ENCODE measurements at regions not wholly inside any gene's neighbourhood (a gene's known extent, or its start where the extent isn't known, plus 50 kb on each side); places are given as distances from the start of the nearest gene placed in this dataset.

DNA sequence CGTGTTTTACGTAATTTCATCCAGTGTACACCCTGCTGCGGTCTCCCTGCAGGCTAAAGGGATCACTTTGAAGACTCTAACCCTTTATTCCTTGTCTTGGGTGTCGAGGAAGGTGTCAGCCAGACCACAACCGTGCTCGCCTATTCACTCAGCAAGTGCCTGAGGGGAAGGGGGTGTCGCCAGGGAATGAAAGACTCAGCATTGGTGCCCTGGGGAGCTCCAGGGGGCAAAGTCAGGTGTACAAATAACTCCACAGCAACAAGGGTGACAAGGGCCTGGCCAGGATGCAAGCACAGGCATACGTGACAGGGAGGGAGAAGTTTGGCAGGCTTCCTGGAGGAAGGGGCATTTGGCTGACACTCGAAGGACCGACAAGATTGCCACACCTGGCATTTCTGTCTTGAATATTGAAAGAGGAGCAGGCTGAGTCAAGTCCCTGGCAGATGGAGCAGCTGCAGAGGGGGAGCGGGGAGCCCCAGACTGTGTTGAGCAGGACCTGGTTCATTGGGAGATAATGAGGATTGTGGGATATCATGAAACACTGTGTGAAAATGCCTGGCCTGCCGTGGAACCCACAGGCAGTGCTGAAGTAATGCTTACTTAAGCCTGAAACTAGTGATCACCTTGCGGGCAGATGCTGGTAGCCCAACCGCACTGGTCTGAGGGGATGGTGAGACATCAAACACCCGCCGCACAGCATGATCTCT lies 93.9 kb downstream of the RHOB start:
- no peaks in the 10 kb centered on the region for H3K9me3 Mint-ChIP-seq
- H3K27ac Mint-ChIP-seq, result no peak overlapping the region
- H3K4me1 Mint-ChIP-seq, result no peaks in the 10 kb centered on the region
- ATAC-seq (ENCODE audit: low read depth), result no peak
- DNase-seq (ENCODE audit: low spot score in 2 of 2), result no peak
- peaks cover 5% of the 10 kb centered on the region for H3K27me3 Mint-ChIP-seq
- no peak overlapping the region for H3K4me3 Mint-ChIP-seq
- no peaks in the 10 kb centered on the region for H3K36me3 Mint-ChIP-seq

DNA sequence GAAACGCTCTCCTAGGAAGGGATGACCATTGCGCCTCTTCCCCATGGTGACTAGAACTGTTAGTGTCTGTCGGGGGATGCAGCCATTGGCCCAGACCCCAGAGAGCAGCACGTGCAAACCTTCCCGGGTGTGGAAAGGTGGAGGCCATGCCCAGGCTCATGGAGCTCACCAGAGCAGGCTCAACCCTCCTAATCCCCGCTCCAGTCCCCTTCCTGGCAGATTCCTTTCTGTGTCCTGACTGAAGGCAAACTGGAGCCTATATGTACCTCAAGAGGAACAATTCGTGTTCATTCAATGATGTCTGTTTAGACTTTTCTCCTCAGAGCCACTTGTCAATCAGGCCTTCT lies 94.4 kb downstream of the RHOB start:
- DNase-seq (ENCODE audit: low spot score in 2 of 2), result no peak
- Mint-ChIP-seq H3K36me3 (no peaks in the 10 kb centered on the region), H3K4me1 (no peaks in the 10 kb centered on the region), H3K27me3 (peaks cover 5% of the 10 kb centered on the region), H3K9me3 (no peaks in the 10 kb centered on the region), H3K27ac (no peak overlapping the region), H3K4me3 (no peak overlapping the region)
- ATAC-seq (ENCODE audit: low read depth), result no peak

DNA sequence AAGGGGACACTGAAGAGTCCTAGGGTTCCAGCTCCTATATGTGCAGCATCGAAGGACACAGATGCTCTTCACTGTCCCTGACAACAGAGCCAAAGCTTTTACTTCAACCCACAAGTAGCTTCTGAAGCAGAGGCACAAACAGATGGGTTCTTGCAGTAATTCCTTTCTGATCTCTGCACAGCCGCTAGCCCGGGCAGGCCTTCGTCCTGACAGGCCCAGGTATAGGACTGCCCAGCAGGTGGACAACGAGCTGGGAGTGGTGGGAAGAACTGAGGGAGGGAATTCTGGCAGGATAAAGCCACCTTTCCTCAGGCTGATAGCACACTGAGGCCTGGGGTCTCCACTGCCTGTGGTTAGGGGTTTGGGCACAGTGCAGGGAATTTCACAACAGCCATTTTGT lies 94.8 kb downstream of the RHOB start:
- ATAC-seq (ENCODE audit: low read depth) (no peak), DNase-seq (ENCODE audit: low spot score in 2 of 2) (no peak)
- Mint-ChIP-seq H3K9me3 (no peaks in the 10 kb centered on the region), H3K4me3 (no peak overlapping the region), H3K4me1 (no peaks in the 10 kb centered on the region), H3K36me3 (no peaks in the 10 kb centered on the region), H3K27ac (no peak overlapping the region), H3K27me3 (peaks cover 9% of the 10 kb centered on the region)

DNA sequence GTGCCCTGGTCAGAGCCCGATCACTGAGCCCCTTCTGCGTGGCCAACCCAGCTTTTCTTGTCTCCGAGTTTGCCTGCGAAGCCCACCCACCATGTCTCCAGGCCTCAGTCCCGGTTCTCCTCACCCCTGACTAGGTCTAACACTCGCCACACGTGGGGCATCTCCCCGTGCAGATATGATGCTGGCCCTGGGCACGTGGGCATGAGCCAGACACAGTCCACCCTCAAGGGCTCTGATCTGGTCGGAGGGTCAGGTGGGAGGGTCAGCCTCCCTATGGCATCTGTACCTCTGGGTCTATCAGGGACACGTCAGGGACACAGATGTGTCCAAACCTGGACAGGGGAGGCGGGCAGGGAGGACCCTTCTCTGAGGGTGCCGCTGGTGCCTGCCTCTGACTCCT lies 95.4 kb downstream of the RHOB start:
- H3K4me1 Mint-ChIP-seq, result no peaks in the 10 kb centered on the region
- DNase-seq (ENCODE audit: low spot score in 2 of 2) (no peak), ATAC-seq (ENCODE audit: low read depth) (no peak)
- H3K4me3 Mint-ChIP-seq, result no peak overlapping the region
- no peak overlapping the region for H3K27ac Mint-ChIP-seq
- peaks cover 10% of the 10 kb centered on the region for H3K27me3 Mint-ChIP-seq
- H3K9me3 Mint-ChIP-seq, result no peaks in the 10 kb centered on the region
- no peaks in the 10 kb centered on the region for H3K36me3 Mint-ChIP-seq

DNA sequence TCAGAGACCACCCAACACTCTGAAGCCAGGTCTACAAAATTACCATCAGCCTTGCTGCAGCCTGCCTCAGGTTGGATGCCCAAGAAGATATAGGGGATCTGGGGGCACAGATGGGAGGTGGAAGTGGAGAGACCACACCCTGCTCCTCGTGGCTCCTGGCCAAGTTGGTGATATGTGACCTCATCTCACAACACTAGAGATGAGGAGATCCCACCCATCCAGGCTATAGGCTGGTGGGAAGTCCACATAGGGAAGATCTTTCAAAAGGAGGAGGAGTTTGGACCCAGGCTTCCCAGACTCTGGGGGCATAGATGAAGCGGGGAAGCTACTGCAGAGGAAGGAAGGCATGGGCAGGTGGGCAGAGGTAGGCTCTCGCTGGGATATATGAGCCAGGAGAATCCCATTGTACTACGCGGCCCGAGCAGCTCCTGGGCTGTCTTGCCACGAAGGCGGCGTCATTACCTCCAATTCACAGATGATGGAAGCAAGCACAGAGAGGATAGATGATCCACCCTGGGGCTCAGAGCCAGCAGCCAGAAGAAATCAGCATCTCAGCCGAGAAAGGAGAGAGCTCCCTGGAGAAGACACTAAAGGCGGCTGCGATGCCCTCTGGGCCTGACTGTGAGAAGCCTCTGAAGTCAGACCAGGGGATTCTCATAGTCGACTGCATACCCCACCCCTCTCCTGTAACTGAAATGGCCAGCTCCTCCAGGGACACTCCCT lies 96.0 kb downstream of the RHOB start:
- no peak for ATAC-seq (ENCODE audit: low read depth)
- Mint-ChIP-seq H3K27me3 (peaks cover 10% of the 10 kb centered on the region), H3K36me3 (no peaks in the 10 kb centered on the region), H3K4me1 (no peaks in the 10 kb centered on the region), H3K9me3 (no peaks in the 10 kb centered on the region), H3K27ac (no peak overlapping the region), H3K4me3 (no peak overlapping the region)
- no peak for DNase-seq (ENCODE audit: low spot score in 2 of 2)

DNA sequence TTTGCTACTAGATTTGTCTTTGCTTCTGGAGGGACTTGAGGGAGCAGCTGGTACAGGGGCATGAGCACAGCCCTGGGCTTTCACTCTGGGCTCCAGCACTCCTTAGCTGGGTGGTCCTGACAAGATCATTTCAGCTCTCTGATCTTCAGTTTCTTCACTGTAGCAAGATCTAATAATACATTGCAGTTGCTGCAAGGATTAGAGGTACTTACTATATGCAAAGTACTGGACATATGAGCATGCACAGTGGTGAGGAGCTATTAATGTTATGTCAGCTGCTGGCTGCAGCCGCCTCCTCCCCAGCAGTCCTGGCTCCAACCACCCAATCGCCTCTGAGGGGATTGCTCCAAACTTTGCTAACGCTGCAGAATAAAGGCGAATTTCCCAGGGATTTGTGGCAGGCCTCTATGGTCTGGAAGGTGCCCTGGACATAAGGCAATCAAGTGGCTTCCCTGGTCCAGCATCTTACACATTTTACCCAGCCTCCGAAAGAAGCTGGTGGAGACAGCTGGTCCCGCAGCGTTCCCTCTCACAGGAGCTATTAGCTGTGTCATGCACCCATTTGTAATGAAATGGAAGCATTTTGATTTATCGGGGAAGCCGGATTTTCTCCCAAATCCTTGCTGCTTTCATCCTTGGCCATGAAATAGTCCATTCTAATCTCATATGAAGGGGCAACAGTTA lies 96.7 kb downstream of the RHOB start:
- Mint-ChIP-seq H3K36me3 (no peaks in the 10 kb centered on the region), H3K4me3 (no peak overlapping the region), H3K4me1 (no peaks in the 10 kb centered on the region), H3K27me3 (peaks cover 10% of the 10 kb centered on the region), H3K9me3 (no peaks in the 10 kb centered on the region), H3K27ac (no peak overlapping the region)
- DNase-seq (ENCODE audit: low spot score in 2 of 2) (no peak), ATAC-seq (ENCODE audit: low read depth) (no peak)

DNA sequence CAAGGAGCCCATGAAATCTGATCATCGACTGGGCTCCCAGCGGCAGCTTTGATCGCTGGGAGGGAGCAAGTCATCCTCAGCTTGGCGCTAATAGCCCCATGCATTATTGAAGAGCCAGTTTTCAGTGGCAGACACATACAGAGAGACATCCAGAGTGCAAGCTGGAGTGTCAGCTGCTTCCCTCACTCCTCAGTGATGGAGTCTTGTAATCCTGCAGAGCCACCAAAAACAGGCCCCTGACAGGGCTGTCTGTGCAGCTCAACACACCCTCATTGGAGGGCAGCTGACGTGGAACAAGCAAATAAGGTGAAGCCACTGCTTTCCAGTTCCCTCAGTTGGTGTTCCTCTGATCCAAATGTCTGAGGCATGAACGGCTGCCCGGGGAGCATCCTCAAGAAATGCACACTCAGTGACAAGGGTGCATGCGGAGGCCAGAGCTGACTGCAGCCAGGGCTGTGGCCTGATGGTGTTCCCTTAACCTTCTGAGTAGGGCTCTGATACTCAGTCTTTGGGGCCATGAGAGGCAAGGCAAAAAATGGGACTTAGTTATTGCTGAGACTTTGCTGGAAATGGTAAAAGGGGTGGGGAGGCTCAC lies 97.4 kb downstream of the RHOB start:
- Mint-ChIP-seq H3K27me3 (peaks cover 8% of the 10 kb centered on the region), H3K4me1 (no peaks in the 10 kb centered on the region), H3K9me3 (no peaks in the 10 kb centered on the region), H3K27ac (no peak overlapping the region), H3K36me3 (no peaks in the 10 kb centered on the region), H3K4me3 (no peak overlapping the region)
- ATAC-seq (ENCODE audit: low read depth), result no peak
- DNase-seq (ENCODE audit: low spot score in 2 of 2), result no peak

DNA sequence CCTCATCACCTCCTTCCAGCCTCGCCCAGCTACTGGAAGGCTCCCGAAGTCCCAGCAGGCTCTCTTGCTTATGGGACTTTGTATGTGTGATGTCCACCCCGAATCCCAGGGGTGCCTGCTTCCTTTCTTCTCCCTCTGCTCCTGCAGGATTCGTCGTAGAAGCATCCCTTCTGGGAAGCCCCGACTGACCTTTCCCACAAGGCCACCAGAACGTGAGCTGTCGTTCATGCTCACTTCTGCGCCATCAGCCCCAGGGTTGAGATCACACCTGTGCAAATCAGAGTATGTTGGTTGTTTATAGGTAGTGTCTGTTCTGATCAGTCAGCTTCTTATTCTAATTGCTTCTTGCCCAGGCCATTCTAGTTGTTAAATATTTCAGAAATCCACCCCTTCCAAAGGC lies 101.8 kb downstream of the HS1BP3 start:
- no peaks in the 10 kb centered on the region for H3K4me1 Mint-ChIP-seq
- no peaks in the 10 kb centered on the region for H3K9me3 Mint-ChIP-seq
- DNase-seq (ENCODE audit: low spot score in 2 of 2) (no peak), ATAC-seq (ENCODE audit: low read depth) (no peak)
- peaks cover 7% of the 10 kb centered on the region for H3K27me3 Mint-ChIP-seq
- H3K36me3 Mint-ChIP-seq, result no peaks in the 10 kb centered on the region
- H3K4me3 Mint-ChIP-seq, result no peak overlapping the region
- no peak overlapping the region for H3K27ac Mint-ChIP-seq

DNA sequence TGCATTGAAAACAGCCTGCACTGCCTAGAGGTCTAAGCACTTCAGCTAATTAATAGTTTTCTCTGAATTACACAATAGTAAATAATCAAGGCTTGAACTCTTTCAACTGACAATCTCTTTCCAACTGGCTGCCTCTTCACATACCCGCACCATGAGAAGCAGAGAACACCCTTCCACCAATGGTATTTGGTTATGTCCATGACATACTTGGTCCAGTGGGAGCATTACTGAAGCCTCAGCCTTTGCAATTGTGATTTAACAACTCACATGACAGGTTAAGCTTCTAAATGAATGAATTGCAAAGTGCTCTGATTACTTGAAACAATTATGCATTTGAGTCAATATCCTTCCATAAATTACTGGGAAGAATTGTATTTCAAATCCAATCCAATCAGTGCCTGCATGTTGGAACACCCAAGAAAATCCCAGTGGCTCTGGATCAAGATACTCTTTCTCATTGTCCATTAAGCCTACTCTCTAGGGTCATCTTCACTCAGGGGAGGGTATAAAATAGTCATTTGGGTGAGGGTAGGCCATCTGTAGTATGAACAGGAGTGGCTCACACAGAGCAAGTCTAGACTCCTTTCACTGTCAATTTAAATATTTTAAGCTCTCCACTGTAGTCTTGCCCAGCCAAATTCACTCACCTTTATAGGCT lies 101.1 kb downstream of the HS1BP3 start:
- ATAC-seq (ENCODE audit: low read depth) (no peak), DNase-seq (ENCODE audit: low spot score in 2 of 2) (no peak)
- Mint-ChIP-seq H3K27ac (no peak overlapping the region), H3K9me3 (no peaks in the 10 kb centered on the region), H3K36me3 (no peaks in the 10 kb centered on the region), H3K4me1 (no peaks in the 10 kb centered on the region), H3K4me3 (no peak overlapping the region), H3K27me3 (peaks cover 7% of the 10 kb centered on the region)

DNA sequence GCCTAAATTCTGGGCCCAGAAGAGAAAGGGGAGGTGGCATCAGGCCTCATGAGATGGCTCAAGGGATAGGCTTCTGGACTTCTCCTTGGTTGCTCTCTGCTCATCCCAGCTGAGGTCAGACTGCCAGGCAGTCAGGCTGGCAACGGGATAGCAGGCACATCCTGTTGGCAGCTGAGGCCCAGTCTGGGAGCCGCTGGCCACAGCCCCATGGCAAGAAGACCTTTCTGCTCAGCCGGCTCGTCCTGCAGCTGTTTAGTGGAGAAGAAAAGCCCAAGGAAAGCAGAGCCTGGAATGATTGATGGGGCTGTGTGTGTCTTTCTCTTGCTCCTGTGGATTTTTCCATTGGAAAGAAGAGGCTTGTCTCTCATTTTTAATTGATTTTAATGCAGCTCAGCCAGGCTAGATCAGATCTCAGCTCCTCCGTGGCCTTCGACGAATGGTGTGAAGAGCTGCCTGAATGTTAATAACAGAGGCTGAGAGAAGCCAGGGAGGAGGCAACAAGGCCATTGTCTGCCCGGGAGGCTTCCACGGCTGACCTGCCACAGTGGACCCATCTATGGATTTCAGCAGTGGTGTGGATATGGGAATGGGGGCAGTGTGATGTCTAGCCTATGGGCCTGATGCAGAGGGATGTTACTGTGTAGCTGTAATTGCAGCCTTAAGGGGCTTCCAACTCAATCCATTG lies 99.5 kb downstream of the HS1BP3 start:
- Mint-ChIP-seq H3K36me3 (no peaks in the 10 kb centered on the region), H3K4me1 (peaks cover 4% of the 10 kb centered on the region), H3K9me3 (no peaks in the 10 kb centered on the region), H3K4me3 (no peak overlapping the region), H3K27me3 (peaks cover 7% of the 10 kb centered on the region), H3K27ac (no peak overlapping the region)
- ATAC-seq (ENCODE audit: low read depth) (no peak), DNase-seq (ENCODE audit: low spot score in 2 of 2) (no peak)

DNA sequence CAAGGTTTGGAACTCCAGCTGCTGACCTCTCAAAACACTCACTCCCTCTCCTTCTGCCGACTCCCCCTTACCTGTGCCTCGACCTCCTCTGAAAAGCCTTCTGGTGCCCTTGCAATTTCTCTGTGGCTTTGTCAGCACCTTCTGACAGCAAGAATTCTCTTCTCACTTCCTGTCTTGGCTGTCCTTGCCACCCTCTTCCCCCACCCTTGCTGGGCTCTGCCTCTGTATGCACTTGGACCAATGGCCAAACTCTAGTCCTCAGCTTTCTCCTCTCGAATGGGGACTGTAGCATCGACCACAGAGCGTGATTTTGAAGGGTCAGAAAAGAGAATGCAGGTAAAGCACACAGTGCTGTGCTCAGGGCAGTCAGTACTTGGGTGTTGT lies 99.0 kb downstream of the HS1BP3 start:
- DNase-seq (ENCODE audit: low spot score in 2 of 2), result no peak
- peaks cover 4% of the 10 kb centered on the region for H3K27me3 Mint-ChIP-seq
- no peak overlapping the region for H3K4me3 Mint-ChIP-seq
- no peak for ATAC-seq (ENCODE audit: low read depth)
- H3K36me3 Mint-ChIP-seq, result no peaks in the 10 kb centered on the region
- no peaks in the 10 kb centered on the region for H3K9me3 Mint-ChIP-seq
- no peak overlapping the region for H3K27ac Mint-ChIP-seq
- H3K4me1 Mint-ChIP-seq, result peaks cover 4% of the 10 kb centered on the region

DNA sequence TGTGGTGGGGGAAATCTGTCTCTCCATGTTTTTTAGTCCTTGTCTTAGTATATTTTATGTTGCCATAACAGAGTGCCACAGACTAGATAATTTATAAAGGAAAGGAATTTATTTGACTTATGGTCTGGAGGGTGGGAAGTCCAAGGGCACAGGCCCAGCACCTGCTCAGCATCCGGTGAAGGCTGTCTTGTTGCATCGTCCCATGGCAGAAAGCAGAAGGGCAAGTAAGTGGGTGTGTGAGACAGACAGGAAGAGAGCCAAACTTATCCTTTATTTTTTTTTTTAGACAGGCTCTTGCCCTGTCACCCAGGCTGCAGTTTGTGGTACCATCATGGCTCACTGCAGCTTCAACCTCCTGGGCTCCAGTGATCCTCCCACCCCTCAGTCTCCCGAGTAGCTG lies 98.1 kb downstream of the HS1BP3 start:
- Mint-ChIP-seq H3K36me3 (no peaks in the 10 kb centered on the region), H3K4me1 (peaks cover 4% of the 10 kb centered on the region), H3K27me3 (peaks cover 4% of the 10 kb centered on the region), H3K4me3 (no peak overlapping the region), H3K9me3 (no peaks in the 10 kb centered on the region), H3K27ac (no peak overlapping the region)
- no peak for ATAC-seq (ENCODE audit: low read depth)
- DNase-seq (ENCODE audit: low spot score in 2 of 2), result no peak

DNA sequence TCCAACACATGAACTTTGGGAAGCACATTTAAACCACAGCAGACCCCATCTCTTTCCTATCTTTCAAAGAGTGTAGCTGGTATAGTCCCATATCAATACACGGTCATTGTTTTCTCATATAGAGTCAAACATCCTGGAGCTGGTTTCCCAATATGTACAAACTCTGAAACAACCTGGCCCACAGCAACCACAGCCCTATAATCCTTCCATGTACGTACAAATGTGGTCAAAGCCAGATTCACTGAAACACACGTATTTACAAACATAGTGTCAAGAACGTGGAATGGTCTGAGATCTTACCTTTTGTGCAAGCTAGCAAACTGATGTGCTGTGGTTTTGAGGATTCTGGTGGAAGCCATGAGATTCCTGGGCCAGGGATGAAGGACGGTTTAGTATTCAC lies 97.3 kb downstream of the HS1BP3 start:
- Mint-ChIP-seq H3K4me1 (peaks cover 4% of the 10 kb centered on the region), H3K4me3 (no peak overlapping the region), H3K27me3 (peaks cover 9% of the 10 kb centered on the region), H3K9me3 (no peaks in the 10 kb centered on the region), H3K27ac (no peak overlapping the region), H3K36me3 (no peaks in the 10 kb centered on the region)
- no peak for DNase-seq (ENCODE audit: low spot score in 2 of 2)
- no peak for ATAC-seq (ENCODE audit: low read depth)
